Adrenal gland (tissue), 9 donors: ENCODE measurements at regions not wholly inside any gene's neighbourhood (a gene's known extent, or its start where the extent isn't known, plus 50 kb on each side); places are given as distances from the start of the nearest gene placed in this dataset.

ENCODE experiments used
- DNase-seq, 7 donors: peaks; one replicate each; pipeline ENCODE4 v3.0.0-alpha.2; 2019 to 2020
- H3K27ac ChIP-seq, 5 donors: fragments of 200-600 bp; sonication (generic) in 4 of 5; 1 replicate in 3 of 5; 2 replicates in 2 of 5; pipeline versions ENCODE4 v1.5.1 to v1.8.0; 2016 to 2020; ENCODE audit warnings: mild to moderate bottlenecking in 1 of 5
- H3K27me3 ChIP-seq: fragments of 200-600 bp; 2 replicates; pipeline ENCODE4 v1.8.0; 2021
- H3K36me3 ChIP-seq, 2 donors: fragments of 200-600 bp; replicated peaks in 1 of 2; 1 replicate in 1 of 2; 2 replicates in 1 of 2; pipeline versions ENCODE4 v1.5.1 to v1.8.0; 2018 to 2022
- H3K4me1 ChIP-seq, 2 donors: fragments of 200-600 bp; replicated peaks in 1 of 2; 1 replicate in 1 of 2; 2 replicates in 1 of 2; pipeline versions ENCODE4 v1.5.1 to v1.8.0; 2018 to 2021
- H3K4me3 ChIP-seq, 4 donors: fragments of 200-600 bp; sonication (generic) in 3 of 4; one replicate each; pipeline ENCODE4 v1.5.1; 2016 to 2018
- H3K9me3 ChIP-seq, 3 donors: fragments of 200-600 bp; sonication (generic) in 1 of 3; replicated peaks in 1 of 3; 1 replicate in 2 of 3; 2 replicates in 1 of 3; pipeline versions ENCODE4 v1.5.1 to v1.8.0; 2016 to 2021
- CTCF ChIP-seq, 6 experiments: fragments of 450-650 bp in 4 of 6; fragments of 200-600 bp in 2 of 6; sonication (generic) in 1 of 6; IDR thresholded peaks; 1 replicate in 5 of 6; 2 replicates in 1 of 6; pipeline versions ENCODE4 v1.5.1 to v1.8.0; 2016 to 2021; ENCODE audit warnings: antibody characterized with exemption in 6 of 6, mild to moderate bottlenecking in 2 of 6, moderate library complexity in 1 of 6
- POLR2A ChIP-seq, 2 donors: fragments of 450-650 bp; IDR thresholded peaks; one replicate each; pipeline ENCODE4 v1.6.1; 2017; ENCODE audit warnings: antibody characterized with exemption in 2 of 2, mild to moderate bottlenecking in 2 of 2, moderate library complexity in 1 of 2
- WGBS, 4 donors: extraction: QIAGEN DNeasy Blood & Tissue Kit in 2 of 4; methylation state at CpG; one replicate each; pipeline versions ENCODE4 v1.1.5 to v1.1.7; 2013 to 2017; 5-methylcytosine and 5-hydroxymethylcytosine counted together
- intact Hi-C, 2 donors: fragments of 100-400 bp; cut with DNase I; formaldehyde crosslinking; loops; one replicate each; pipeline versions ENCODE4 v1.14.1 to v1.15.0; 2022 to 2023
- donor health status: healthy with polysubstance abuse.
- donor health status: Bipolar disorder and iron deficiency.
- donor health status: DM: yes; HTN: yes; CAD: no.
- donor health status: DM: no; HTN: no; CAD: no.
- donor health status: DM: no; HTN: no; CAD: no.

GRCh38 chr6:50301307-50301706 is 251.6 kb upstream of the DEFB112 start:
- Histone ChIP-seq H3K9me3 (no peaks in the 10 kb centered on the region), H3K4me1 (no peaks in the 10 kb centered on the region), H3K4me3 (no peak overlapping the region), H3K27me3 (no peaks in the 10 kb centered on the region), H3K27ac (no peak overlapping the region), H3K36me3 (no peaks in the 10 kb centered on the region)
- 71 to 78% (median 74%) methylated on average over 2 of the region's 2 CpGs for WGBS, 4 donors
- TF ChIP-seq CTCF (IDR thresholded peaks at IDR 0.05) (no peak), POLR2A (IDR thresholded peaks at IDR 0.05) (no peak)
- no peak for DNase-seq
- intact Hi-C loops: no loop called here

- no peaks in the 10 kb centered on the region for H3K36me3 ChIP-seq
- no peaks in the 10 kb centered on the region for H3K4me1 ChIP-seq
- H3K9me3 ChIP-seq: no peaks in the 10 kb centered on the region
- no peak overlapping the region for H3K4me3 ChIP-seq
- no peak for DNase-seq
- no peak for TF ChIP-seq POLR2A (IDR thresholded peaks at IDR 0.05)
- no peak for TF ChIP-seq CTCF (IDR thresholded peaks at IDR 0.05)
- intact Hi-C loops: no loop called here
- no peak overlapping the region for H3K27ac ChIP-seq
- H3K27me3 ChIP-seq: no peaks in the 10 kb centered on the region
Observed at GRCh38 chr6:50305660-50306059, 255.9 kb upstream of the DEFB112 start.

DNA sequence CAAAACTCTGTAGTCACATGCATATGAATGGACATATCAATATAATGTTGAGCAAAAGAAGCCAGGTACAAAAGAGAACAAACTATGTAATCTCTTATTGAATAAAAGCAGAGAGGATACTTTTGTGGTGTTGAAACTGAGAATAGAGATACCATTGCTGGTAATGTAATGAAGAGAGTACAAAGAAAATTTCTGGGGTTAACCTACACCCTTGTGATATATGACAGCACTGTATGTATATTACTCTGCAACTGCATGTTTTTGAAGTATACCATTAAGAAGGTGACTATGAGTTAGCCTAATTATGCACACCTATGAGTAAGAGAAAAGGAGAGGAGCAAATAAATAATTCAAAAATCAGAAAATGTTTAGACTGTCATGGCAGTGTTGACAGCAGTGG is 268.8 kb upstream of the DEFB112 start:
- TF ChIP-seq CTCF (IDR thresholded peaks at IDR 0.05) (no peak), POLR2A (IDR thresholded peaks at IDR 0.05) (no peak)
- Histone ChIP-seq H3K36me3 (no peaks in the 10 kb centered on the region), H3K4me3 (no peak overlapping the region), H3K27ac (no peak overlapping the region), H3K4me1 (no peaks in the 10 kb centered on the region), H3K27me3 (no peaks in the 10 kb centered on the region), H3K9me3 (no peaks in the 10 kb centered on the region)
- no peak for DNase-seq
- intact Hi-C loops: no loop called here

DNA sequence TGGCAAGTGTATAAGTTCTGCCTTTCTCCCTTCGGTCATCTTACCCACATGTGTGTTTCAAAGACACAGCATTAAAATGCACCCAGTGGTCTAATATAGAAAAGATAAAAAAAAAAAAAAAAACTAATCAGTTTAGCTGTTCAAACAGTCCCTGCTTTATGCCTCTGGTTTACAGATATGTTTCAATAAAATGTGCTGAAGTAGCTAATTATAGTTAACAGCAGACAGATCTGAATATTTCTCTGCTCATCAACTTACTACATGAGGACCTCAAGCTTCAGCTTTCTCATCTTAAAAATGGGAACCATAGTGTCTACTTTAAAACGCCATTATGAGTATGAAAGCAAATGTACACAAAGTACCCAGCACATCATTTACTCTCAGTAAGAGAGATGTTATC is 280.6 kb upstream of the DEFB112 start:
- WGBS, 4 donors: 81 to 91% (median 82%) methylated on average over 2 of the region's 2 CpGs
- no peaks in the 10 kb centered on the region for H3K4me1 ChIP-seq
- no peak for DNase-seq

More for the DNA sequence above, 280.6 kb upstream of the DEFB112 start:
- TF ChIP-seq POLR2A (IDR thresholded peaks at IDR 0.05): no peak
- TF ChIP-seq CTCF (IDR thresholded peaks at IDR 0.05): no peak
- Histone ChIP-seq H3K36me3 (no peaks in the 10 kb centered on the region), H3K4me3 (no peak overlapping the region), H3K27me3 (no peaks in the 10 kb centered on the region), H3K27ac (no peak overlapping the region), H3K9me3 (no peaks in the 10 kb centered on the region)
- intact Hi-C loops: no loop called here
